22Rv1 (cell line): ENCODE measurements at regions not wholly inside any gene's neighbourhood (a gene's known extent, or its start where the extent isn't known, plus 50 kb on each side); places are given as distances from the start of the nearest gene placed in this dataset.

Experiments
- CTCF ChIP-seq: fragments of 450-650 bp; IDR thresholded peaks from 2 replicates; pipeline ENCODE4 v1.5.1; 2017; ENCODE audit warnings: mild to moderate bottlenecking
- ZFX ChIP-seq: fragments of 450-650 bp; IDR thresholded peaks from 2 replicates; pipeline ENCODE4 v1.6.1; 2017; ENCODE audit warnings: antibody characterized with exemption, borderline replicate concordance

GRCh38 chr7:45240273-45240771, 82.7 kb downstream of the RAMP3 start:
- TF ChIP-seq CTCF: no peak
- no peak for TF ChIP-seq ZFX
